T follicular helper cell (primary cell): ENCODE measurements at regions not wholly inside any gene's neighbourhood (a gene's known extent, or its start where the extent isn't known, plus 50 kb on each side); places are given as distances from the start of the nearest gene placed in this dataset.

Experiments used
- DNase-seq: peaks from one replicate; pipeline ENCODE4 v3.0.0-alpha.2; 2020; ENCODE audit warnings: low read depth

DNA sequence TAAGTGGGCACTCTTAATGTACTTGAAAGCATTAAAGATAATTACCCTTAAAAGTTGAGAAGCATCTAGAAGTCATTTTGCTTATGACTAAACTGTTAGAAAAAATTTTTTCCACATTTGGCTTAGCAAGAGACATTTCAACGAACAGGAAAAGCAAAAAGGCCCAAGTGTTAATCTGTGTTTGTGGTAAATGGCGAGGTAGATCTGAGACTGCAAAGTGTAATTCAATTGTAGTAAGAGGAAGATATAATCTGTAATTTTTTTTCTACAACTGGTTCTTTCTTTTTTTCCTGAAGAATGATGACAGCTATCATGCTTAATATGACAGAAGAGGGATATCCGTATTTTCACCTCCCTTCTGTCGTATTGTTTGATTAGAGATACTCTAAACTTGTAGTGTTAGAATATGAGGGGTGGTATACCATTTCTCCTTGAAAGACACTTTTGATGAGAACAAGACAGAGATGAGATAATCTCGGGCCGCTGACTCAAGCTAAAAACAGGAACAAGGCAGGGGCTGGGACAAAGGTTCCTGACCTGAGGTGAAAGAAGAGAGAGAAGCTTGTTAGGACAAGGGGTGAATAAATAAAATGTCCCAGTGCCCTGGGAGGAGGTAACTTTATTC is 459.3 kb upstream of the ZNF608 start:
- DNase-seq, result no peak

- no peak for DNase-seq
Measured at GRCh38 chr5:125207856-125208255, 461.4 kb upstream of the ZNF608 start.

GRCh38 chr5:125209650-125210049 is 463.2 kb upstream of the ZNF608 start:
- no peak for DNase-seq

- no peak for DNase-seq
Measured at GRCh38 chr5:125210242-125210947, 464.0 kb upstream of the ZNF608 start.

GRCh38 chr5:125214080-125214479 is 467.6 kb upstream of the ZNF608 start:
- DNase-seq, result no peak

GRCh38 chr5:125215593-125215992 is 469.2 kb upstream of the ZNF608 start:
- no peak for DNase-seq

GRCh38 chr5:125219710-125220109 is 473.3 kb upstream of the ZNF608 start:
- DNase-seq, result no peak

- DNase-seq, result no peak
Measured at GRCh38 chr5:125220284-125220683, 473.8 kb upstream of the ZNF608 start.

GRCh38 chr5:125222597-125223240 is 476.3 kb upstream of the ZNF608 start:
- no peak for DNase-seq

GRCh38 chr5:125225424-125225823 is 479.0 kb upstream of the ZNF608 start:
- no peak for DNase-seq

DNA sequence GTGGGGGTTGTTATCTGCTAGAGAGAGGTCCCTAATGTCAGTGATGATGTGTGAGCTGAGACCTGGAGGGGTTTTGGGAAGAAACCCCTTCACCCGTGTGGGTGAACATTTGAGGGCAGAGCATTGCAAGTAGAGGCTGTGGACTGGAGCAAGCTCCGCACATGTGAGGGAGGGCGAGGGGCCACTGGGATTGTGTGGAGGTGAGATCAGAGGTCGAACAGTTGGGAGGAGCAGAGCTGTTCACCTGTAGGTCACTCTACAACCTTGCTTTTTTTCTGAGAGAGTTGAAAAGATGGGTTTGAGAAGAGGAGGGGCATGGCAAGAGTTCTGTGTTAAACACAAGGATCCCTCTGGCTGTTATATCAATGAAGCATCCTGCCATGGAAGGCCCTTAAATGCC is 480.4 kb upstream of the ZNF608 start:
- no peak for DNase-seq

- DNase-seq, result no peak
Measured at GRCh38 chr5:125227333-125228095, 481.1 kb upstream of the ZNF608 start.

DNA sequence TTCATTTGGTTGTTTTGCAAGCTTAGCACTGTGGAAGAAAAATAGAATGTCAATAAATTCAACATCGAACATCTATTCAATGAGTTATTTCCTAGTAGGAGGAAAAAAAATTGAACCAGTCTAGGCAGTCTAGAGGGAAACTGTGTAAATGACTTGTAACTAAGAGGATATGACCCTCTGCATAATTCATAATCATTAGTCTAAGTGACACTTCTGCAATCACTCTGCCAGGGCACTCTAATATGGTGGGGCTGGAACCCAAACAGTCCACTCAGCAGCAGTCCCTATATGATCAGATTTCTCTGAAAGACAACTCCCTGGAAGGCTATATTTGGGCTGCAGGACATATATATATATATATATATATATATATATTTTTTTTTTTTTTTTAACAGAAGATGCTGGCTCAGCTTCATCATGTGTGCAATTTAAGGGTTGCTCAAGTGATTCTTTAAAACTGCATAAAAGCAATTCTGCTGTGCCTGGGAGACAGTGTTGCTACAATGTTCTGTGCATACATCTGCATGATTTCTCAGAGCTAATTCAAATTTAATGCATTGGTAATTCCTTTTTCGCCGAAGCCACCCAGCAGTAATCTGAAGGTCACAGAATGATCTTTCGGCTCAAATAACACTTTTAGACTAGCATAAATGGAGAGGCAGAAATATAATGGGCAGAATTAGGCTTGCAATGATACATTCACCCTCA is 482.1 kb upstream of the ZNF608 start:
- DNase-seq, result no peak

DNA sequence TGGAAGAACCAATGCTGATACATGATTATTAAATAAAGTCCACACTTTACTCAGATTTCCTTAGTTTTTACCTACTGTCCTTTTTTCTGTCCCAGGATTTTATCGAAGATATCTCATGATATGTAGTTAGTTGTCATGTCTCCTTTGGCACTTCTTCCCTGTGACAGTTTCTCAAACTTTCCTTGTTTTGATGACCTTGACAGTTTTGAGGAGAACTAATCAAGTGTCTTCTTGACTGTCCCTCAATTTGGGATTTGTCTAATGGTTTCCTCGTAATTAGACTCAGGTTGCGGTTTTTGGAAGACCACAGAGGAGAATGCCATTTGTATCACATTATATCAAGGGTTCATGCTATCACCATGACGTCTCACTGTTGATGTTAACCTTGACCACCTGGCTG is 483.1 kb upstream of the ZNF608 start:
- no peak for DNase-seq

GRCh38 chr5:125232779-125233230 is 486.4 kb upstream of the ZNF608 start:
- DNase-seq, result no peak

- no peak for DNase-seq
Measured at GRCh38 chr5:125233944-125234343, 487.5 kb upstream of the ZNF608 start.

DNA sequence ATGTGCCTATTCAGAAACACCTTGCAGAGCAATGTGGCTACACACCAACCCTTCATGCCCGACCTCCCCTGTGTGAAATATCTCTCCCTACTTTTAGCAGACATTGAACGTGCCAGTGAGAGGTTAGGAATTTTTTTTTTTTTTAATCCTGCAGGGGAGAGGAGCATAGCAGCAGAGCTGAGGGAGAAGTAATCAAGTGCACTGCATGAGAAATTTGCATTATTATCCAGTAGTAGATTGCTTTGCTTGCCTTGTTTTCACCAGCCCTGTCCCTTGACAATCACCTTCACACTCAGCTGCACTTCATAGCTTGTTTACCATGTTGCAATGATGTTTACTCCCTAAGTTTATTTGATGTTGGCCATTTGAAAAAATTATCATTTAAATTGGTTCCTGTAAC is 489.6 kb upstream of the ZNF608 start:
- DNase-seq, result no peak

DNA sequence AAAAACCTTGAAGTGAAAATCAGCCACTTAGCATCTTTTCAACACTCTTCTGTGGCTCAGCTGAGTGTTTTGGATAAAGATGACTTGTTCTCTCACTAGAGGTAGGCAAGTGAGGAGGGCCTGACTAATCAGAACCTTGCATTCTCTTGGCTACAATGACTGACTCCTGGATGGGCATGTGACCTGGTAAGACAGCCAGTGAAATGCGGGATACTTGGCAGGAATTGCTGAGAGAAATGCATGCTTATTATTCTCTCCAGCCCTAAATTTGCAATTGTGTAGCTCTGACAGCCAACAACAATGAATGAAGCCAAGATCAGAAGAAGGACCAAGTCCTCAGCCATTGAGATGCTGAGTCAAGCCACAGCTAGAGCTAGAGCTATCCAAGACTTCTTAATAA is 490.5 kb upstream of the ZNF608 start:
- DNase-seq, result no peak

- no peak for DNase-seq
Measured at GRCh38 chr5:125244531-125244930, 498.1 kb upstream of the ZNF608 start.

DNA sequence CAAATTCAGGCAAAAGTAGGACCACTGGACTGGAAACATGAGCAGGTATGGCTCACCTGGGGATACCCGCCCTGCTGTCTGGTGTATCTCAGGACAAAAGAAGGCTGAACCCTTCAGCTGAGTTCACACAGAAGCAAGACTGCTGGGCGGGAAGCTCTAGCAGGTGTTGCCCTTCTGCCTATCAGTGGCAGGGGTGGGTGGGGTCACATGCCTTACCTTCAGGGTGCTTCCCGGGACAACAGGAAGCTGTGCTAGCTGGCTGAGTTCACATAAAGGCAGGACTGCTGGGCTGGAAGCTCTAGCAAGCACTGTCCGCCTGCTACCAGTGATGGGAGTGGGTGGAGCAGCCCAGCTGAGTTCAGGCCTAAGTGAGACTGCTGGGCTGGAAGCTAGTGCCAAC is 498.8 kb upstream of the ZNF608 start:
- DNase-seq, result no peak

DNA sequence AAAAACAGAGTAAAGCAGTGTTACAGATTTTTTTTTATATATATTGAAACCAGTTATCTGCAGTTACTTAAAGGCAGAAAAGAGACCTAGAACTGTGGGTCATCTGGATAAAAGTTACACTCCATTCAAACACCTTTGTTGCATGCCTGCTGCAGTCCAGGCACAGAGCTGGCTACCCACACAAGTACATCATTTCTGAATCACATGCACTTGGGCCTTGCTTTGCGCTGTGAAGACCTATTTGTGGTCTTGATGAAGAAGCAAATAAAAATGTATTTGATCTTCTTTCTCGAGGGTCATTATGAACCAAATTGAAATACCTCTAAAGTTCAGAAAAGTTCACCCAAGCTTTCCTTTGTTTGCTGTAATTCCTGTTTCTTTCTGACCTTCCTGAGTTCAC is 503.0 kb upstream of the ZNF608 start:
- no peak for DNase-seq

DNA sequence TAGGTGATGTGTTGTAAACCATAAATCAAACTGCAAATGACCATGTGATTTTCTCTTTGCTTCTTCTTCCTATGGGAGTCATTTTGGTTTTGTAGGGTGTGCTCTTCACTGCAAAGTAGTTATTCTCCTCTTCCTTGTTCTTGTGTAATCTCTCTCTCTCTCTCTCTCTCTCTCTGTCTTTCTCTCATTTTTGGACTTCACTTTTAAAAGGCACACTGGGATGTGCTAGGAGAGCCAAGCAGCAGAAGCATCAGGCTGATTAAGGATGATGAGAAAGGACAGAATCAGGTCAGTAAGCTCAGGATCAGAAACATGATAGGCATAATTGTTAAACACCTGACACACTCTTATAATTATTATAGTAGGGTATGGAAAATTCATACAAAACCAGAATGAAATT is 505.3 kb upstream of the ZNF608 start:
- DNase-seq, result no peak
